Stimulated activated memory B cell treated with anti-CD40 and anti-IgM and Interleukin-4, amounts not matched to agents 10 μg/mL and 1 μg/mL and 100 μg/mL, for 72 hours (primary cell): ENCODE measurements at regions not wholly inside any gene's neighbourhood (a gene's known extent, or its start where the extent isn't known, plus 50 kb on each side); places are given as distances from the start of the nearest gene placed in this dataset.

Experiments
- ATAC-seq: fragments of 150-1000 bp; cut with Tn5 transposase; 2 replicates; pipeline ENCODE4 v1.10.0; 2021
- H3K27ac Mint-ChIP-seq: one replicate; pipeline ENCODE4 v1.8.0; 2022; ENCODE audit warnings: mild to moderate bottlenecking, mixed read lengths
- H3K27me3 Mint-ChIP-seq: one replicate; pipeline ENCODE4 v1.8.0; 2022; ENCODE audit warnings: mixed read lengths
- H3K36me3 Mint-ChIP-seq: one replicate; pipeline ENCODE4 v1.8.0; 2022; ENCODE audit warnings: mixed read lengths
- H3K4me1 Mint-ChIP-seq: one replicate; pipeline ENCODE4 v1.8.0; 2022; ENCODE audit warnings: mixed read lengths
- H3K4me3 Mint-ChIP-seq: one replicate; pipeline ENCODE4 v1.8.0; 2022; ENCODE audit warnings: mild to moderate bottlenecking, moderate library complexity, mixed read lengths
- H3K9me3 Mint-ChIP-seq: one replicate; pipeline ENCODE4 v1.8.0; 2022; ENCODE audit warnings: mixed read lengths

- Mint-ChIP-seq H3K27me3 (peaks cover 9% of the 10 kb centered on the region), H3K4me1 (no peaks in the 10 kb centered on the region), H3K27ac (no peak overlapping the region), H3K36me3 (no peaks in the 10 kb centered on the region), H3K9me3 (no peaks in the 10 kb centered on the region), H3K4me3 (no peak overlapping the region)
- ATAC-seq, result no peak
Observed at GRCh38 chrX:22325096-22325495, 52.4 kb downstream of the CBLL2 start.

DNA sequence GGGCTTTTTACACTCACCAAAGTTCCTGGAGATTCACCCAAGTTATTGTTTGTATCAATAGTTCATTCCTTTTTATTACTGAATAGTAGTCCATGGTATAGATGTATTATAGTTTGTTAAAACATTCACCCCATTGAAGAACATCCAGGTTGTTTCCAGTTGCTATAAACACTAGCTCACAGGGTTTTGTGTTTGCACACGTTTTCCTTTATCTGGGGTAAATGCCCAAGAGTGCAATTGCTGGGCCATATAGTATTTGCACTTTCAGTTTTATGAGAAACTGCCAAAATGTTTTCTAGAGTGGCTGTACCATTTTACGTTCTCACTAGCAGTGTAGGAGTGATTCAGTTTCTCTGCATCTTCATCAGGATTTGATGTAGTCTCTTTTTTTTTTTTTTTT lies 57.1 kb downstream of the CBLL2 start:
- H3K36me3 Mint-ChIP-seq, result no peaks in the 10 kb centered on the region
- H3K27me3 Mint-ChIP-seq, result no peaks in the 10 kb centered on the region
- H3K4me1 Mint-ChIP-seq, result no peaks in the 10 kb centered on the region
- H3K9me3 Mint-ChIP-seq, result no peaks in the 10 kb centered on the region
- H3K4me3 Mint-ChIP-seq, result no peak overlapping the region
- ATAC-seq, result no peak
- H3K27ac Mint-ChIP-seq, result no peak overlapping the region

- Mint-ChIP-seq H3K4me3 (no peak overlapping the region), H3K36me3 (no peaks in the 10 kb centered on the region), H3K4me1 (no peaks in the 10 kb centered on the region), H3K27ac (no peak overlapping the region), H3K9me3 (no peaks in the 10 kb centered on the region), H3K27me3 (no peaks in the 10 kb centered on the region)
- no peak for ATAC-seq
Observed at GRCh38 chrX:22338740-22339139, 66.0 kb downstream of the CBLL2 start.

DNA sequence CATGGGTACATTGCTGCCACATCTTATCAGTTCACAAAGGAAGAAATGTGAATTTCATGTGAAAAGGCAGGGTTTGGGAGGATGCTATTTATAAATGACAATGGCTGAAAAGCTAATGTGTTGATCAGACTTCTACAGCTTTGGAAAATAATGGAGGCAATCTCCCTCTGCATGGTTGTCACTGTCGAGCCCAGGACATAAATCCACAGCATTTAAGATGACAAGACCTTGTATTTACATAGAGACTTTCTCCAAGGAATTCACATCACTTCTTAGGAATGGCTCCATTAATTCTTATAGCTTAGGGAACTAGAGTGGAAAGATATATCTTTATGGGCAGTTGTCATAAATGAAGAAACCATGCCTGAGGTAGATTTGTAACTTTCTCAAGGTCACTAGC lies 66.7 kb downstream of the CBLL2 start:
- Mint-ChIP-seq H3K36me3 (no peaks in the 10 kb centered on the region), H3K27me3 (no peaks in the 10 kb centered on the region), H3K4me3 (no peak overlapping the region), H3K4me1 (no peaks in the 10 kb centered on the region), H3K9me3 (no peaks in the 10 kb centered on the region), H3K27ac (no peak overlapping the region)
- no peak for ATAC-seq

GRCh38 chrX:22340022-22340616 lies 67.4 kb downstream of the CBLL2 start:
- no peak for ATAC-seq
- H3K4me3 Mint-ChIP-seq, result no peak overlapping the region
- no peaks in the 10 kb centered on the region for H3K4me1 Mint-ChIP-seq
- H3K27ac Mint-ChIP-seq, result no peak overlapping the region
- no peaks in the 10 kb centered on the region for H3K36me3 Mint-ChIP-seq
- no peaks in the 10 kb centered on the region for H3K9me3 Mint-ChIP-seq
- no peaks in the 10 kb centered on the region for H3K27me3 Mint-ChIP-seq

DNA sequence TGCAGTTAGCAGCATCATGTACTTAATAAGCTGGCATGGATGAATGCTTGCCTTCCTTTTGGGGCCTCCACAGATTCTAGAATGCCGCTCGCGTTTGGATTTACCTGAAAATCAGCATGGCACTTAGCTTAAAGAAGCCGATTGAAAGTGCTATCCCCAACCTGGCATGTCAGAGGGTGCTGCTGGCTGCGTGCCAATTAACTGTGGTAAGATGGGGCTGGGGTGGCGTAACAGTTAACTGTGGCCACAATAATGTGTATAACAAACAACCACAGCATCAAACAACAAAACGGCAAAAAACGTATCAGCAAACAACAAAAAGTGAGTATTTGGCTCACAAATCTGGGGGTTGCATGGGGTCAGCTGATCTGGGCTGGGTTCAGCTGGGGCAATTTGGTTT lies 70.5 kb downstream of the CBLL2 start:
- Mint-ChIP-seq H3K27ac (no peak overlapping the region), H3K4me1 (no peaks in the 10 kb centered on the region), H3K36me3 (no peaks in the 10 kb centered on the region), H3K27me3 (no peaks in the 10 kb centered on the region), H3K9me3 (no peaks in the 10 kb centered on the region), H3K4me3 (no peak overlapping the region)
- no peak for ATAC-seq

- H3K27me3 Mint-ChIP-seq, result no peaks in the 10 kb centered on the region
- H3K4me3 Mint-ChIP-seq, result no peak overlapping the region
- no peaks in the 10 kb centered on the region for H3K9me3 Mint-ChIP-seq
- H3K36me3 Mint-ChIP-seq, result no peaks in the 10 kb centered on the region
- ATAC-seq, result no peak
- H3K4me1 Mint-ChIP-seq, result no peaks in the 10 kb centered on the region
- H3K27ac Mint-ChIP-seq, result no peak overlapping the region
Observed at GRCh38 chrX:22345884-22346283, 73.2 kb downstream of the CBLL2 start.

- H3K4me3 Mint-ChIP-seq, result no peak overlapping the region
- H3K27ac Mint-ChIP-seq, result no peak overlapping the region
- no peaks in the 10 kb centered on the region for H3K36me3 Mint-ChIP-seq
- ATAC-seq, result no peak
- no peaks in the 10 kb centered on the region for H3K9me3 Mint-ChIP-seq
- no peaks in the 10 kb centered on the region for H3K27me3 Mint-ChIP-seq
- H3K4me1 Mint-ChIP-seq, result no peaks in the 10 kb centered on the region
Observed at GRCh38 chrX:22347491-22347890, 74.8 kb downstream of the CBLL2 start.

DNA sequence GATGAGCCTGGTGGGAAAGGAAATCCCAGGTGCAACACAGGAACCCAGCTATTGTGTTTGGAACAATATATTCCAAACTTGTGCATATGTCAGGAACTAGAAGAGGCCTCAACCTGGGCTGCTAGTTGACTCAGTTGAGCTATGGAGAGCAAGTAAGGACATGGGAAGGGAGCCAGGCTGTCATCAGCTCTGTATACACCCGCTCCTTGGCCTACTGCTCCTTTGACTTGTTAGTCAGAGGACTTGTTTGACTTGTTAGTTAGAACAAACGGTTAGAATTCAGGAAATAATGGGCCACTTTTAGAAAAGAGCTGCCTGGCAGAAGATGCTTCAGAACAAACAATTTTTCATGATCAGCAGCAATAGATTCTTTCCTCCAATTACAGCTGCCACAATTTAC lies 76.4 kb downstream of the CBLL2 start:
- ATAC-seq, result no peak
- Mint-ChIP-seq H3K27ac (no peak overlapping the region), H3K4me3 (no peak overlapping the region), H3K9me3 (no peaks in the 10 kb centered on the region), H3K27me3 (no peaks in the 10 kb centered on the region), H3K4me1 (no peaks in the 10 kb centered on the region), H3K36me3 (no peaks in the 10 kb centered on the region)

GRCh38 chrX:22351076-22351475 lies 78.4 kb downstream of the CBLL2 start:
- Mint-ChIP-seq H3K4me1 (no peaks in the 10 kb centered on the region), H3K36me3 (no peaks in the 10 kb centered on the region), H3K4me3 (no peak overlapping the region), H3K27ac (no peak overlapping the region), H3K9me3 (no peaks in the 10 kb centered on the region), H3K27me3 (no peaks in the 10 kb centered on the region)
- no peak for ATAC-seq

DNA sequence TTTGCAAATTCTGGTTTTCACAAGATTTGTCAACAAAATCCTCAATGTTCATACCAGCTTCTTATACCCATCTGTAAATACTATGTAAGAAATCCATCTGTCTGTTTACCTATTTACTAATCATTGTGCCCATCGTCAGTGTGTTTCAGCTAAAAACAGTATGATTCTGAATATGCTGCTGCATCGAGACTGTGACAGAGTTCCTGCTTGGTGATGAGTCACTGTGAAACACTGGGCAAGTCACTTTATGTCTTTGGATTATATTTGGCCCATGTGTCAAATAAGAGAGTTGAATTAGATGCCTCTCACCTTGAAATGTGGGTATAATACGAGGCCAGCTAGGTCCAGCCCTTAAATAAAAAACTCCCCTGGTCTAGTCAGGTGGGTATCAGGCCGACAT lies 79.3 kb downstream of the CBLL2 start:
- no peak overlapping the region for H3K4me3 Mint-ChIP-seq
- H3K27ac Mint-ChIP-seq, result no peak overlapping the region
- H3K36me3 Mint-ChIP-seq, result no peaks in the 10 kb centered on the region
- no peak for ATAC-seq
- H3K4me1 Mint-ChIP-seq, result no peaks in the 10 kb centered on the region
- no peaks in the 10 kb centered on the region for H3K9me3 Mint-ChIP-seq
- H3K27me3 Mint-ChIP-seq, result no peaks in the 10 kb centered on the region

GRCh38 chrX:22357621-22358020 lies 84.9 kb downstream of the CBLL2 start:
- ATAC-seq, result no peak
- Mint-ChIP-seq H3K4me1 (no peaks in the 10 kb centered on the region), H3K4me3 (no peak overlapping the region), H3K9me3 (no peaks in the 10 kb centered on the region), H3K27me3 (peaks cover under 1% of the 10 kb centered on the region), H3K27ac (no peak overlapping the region), H3K36me3 (no peaks in the 10 kb centered on the region)

DNA sequence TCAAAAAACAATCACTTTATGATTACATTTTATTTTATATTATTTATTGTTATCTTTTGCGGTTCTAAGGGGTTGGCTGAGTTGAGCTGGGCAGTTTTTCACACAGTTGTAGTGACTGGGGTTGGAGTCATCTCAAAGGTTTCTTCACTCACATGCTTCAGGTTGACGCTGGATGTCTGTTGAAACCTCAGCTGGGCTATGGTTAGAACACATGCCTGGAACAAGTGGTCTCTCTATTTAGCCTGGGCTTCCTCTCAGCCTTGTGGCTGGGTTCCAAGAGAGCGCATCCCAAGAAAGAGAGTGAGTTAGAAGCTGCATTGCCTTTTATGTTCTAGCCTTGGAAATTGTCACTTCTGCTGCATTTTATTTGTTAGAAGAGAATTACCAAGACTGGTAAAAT lies 87.4 kb downstream of the CBLL2 start:
- no peak for ATAC-seq
- Mint-ChIP-seq H3K4me1 (no peaks in the 10 kb centered on the region), H3K9me3 (no peaks in the 10 kb centered on the region), H3K36me3 (no peaks in the 10 kb centered on the region), H3K4me3 (no peak overlapping the region), H3K27me3 (peaks cover 9% of the 10 kb centered on the region), H3K27ac (no peak overlapping the region)

- H3K36me3 Mint-ChIP-seq, result no peaks in the 10 kb centered on the region
- no peak overlapping the region for H3K27ac Mint-ChIP-seq
Observed at GRCh38 chrX:22365460-22365859, 92.7 kb downstream of the CBLL2 start.

GRCh38 chrX:22366166-22366702 lies 93.5 kb downstream of the CBLL2 start:
- H3K4me1 Mint-ChIP-seq, result no peaks in the 10 kb centered on the region
- no peak for ATAC-seq
- no peaks in the 10 kb centered on the region for H3K9me3 Mint-ChIP-seq
- peaks cover 9% of the 10 kb centered on the region for H3K27me3 Mint-ChIP-seq
- no peaks in the 10 kb centered on the region for H3K36me3 Mint-ChIP-seq
- H3K27ac Mint-ChIP-seq, result no peak overlapping the region
- no peak overlapping the region for H3K4me3 Mint-ChIP-seq

More at GRCh38 chrX:22365460-22365859, 92.7 kb downstream of the CBLL2 start:
- ATAC-seq, result no peak
- H3K9me3 Mint-ChIP-seq, result no peaks in the 10 kb centered on the region
- no peaks in the 10 kb centered on the region for H3K4me1 Mint-ChIP-seq
- H3K27me3 Mint-ChIP-seq, result peaks cover 9% of the 10 kb centered on the region
- H3K4me3 Mint-ChIP-seq, result no peak overlapping the region

DNA sequence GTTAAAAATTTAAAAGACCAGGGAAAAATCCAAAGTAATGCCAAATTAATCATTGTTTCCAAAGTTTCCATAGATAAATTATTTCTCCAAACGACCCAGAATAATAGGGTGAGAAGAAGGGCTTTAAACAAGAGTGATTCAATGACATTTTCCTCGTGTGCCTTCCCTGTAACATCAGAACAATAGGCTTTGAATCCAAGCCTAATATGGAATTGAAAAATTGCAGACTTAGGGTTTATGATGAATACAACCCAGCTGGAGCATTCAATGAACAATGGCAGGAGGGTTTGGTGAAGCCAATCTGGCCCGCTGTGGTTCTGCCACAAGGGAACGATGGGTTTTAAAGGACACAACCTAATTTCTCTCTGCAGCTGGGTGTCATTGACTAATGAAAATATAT lies 94.2 kb downstream of the CBLL2 start:
- no peak overlapping the region for H3K4me3 Mint-ChIP-seq
- H3K27ac Mint-ChIP-seq, result no peak overlapping the region
- no peaks in the 10 kb centered on the region for H3K9me3 Mint-ChIP-seq

DNA sequence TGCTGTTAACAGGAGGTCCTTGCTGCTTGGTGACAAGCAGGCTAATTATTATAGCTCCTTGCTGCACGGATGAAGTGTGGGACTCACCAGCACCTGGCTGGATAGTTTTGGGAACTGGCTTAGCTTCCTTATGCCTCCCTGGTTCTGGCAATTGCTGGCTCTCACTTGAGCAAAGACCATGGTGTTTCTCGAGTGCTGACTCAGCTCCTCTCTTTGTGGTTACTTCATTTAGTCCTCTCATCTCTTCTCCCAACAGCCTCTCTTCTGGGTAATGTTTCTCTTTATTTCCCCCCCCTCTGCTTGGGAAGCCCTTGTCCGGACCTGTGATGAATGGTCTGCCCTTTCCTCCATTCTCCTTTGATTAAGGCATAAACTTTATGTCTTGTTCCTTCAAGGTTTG lies 100.4 kb downstream of the CBLL2 start:
- no peaks in the 10 kb centered on the region for H3K4me1 Mint-ChIP-seq
- no peaks in the 10 kb centered on the region for H3K27me3 Mint-ChIP-seq
- no peak overlapping the region for H3K4me3 Mint-ChIP-seq
- ATAC-seq, result no peak
- H3K27ac Mint-ChIP-seq, result no peak overlapping the region
- H3K36me3 Mint-ChIP-seq, result no peaks in the 10 kb centered on the region
- no peaks in the 10 kb centered on the region for H3K9me3 Mint-ChIP-seq

More for the DNA sequence above, 94.2 kb downstream of the CBLL2 start:
- Mint-ChIP-seq H3K36me3 (no peaks in the 10 kb centered on the region), H3K4me1 (no peaks in the 10 kb centered on the region), H3K27me3 (peaks cover 9% of the 10 kb centered on the region)
- ATAC-seq, result no peak
